GM04503 (cell line): ENCODE measurements at regions not wholly inside any gene's neighbourhood (a gene's known extent, or its start where the extent isn't known, plus 50 kb on each side); places are given as distances from the start of the nearest gene placed in this dataset.
"Not testable (repeated sequence)": the region's sequence is repeated elsewhere in the genome, so short reads cannot be mapped to it uniquely, and the experiment has no call there.

Experiments
- DNase-seq: peaks from one replicate; pipeline ENCODE4 v3.0.0-alpha.2; 2012; ENCODE audit warnings: low read depth

DNA sequence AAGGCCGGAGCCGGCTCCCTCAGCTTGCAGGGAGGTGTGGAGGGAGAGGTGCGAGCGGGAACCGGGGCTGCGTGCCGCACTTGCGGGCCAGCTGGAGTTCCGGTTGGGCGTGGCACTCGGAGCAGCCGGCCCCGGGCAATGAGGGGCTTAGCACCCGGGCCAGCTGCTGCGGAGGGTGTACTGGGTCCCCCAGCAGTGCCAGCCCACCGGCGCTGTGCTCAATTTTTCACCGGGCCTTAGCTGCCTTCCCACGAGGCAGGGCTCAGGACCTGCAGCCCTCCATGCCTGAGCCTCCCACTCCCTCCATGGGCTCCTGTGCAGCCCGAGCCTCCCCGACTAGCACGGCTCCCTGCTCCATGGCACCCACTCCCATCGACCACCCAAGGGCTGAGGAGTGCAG lies 62.2 kb upstream of the ANKRD55 start:
- DNase-seq: not testable (repeated sequence)

DNA sequence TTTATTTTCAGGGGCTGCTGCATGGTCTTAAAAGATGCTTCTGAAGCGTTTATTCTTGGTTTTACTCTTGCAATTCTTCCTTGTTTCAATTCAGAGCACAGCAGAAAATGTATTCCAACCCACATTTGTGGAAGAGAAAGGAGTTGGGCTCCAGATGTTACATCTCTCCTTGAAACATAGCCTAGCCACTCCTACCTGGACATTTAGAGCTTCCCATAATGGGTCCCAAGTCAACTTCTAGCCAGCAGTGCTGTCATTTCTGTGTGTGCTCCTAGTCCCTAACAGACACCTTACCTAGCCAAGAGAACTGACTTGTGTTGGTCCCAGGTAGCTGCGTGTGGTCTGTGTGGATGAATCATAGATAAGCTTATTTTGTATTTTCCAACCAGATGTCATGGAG lies 61.2 kb upstream of the ANKRD55 start:
- DNase-seq: no peak

DNA sequence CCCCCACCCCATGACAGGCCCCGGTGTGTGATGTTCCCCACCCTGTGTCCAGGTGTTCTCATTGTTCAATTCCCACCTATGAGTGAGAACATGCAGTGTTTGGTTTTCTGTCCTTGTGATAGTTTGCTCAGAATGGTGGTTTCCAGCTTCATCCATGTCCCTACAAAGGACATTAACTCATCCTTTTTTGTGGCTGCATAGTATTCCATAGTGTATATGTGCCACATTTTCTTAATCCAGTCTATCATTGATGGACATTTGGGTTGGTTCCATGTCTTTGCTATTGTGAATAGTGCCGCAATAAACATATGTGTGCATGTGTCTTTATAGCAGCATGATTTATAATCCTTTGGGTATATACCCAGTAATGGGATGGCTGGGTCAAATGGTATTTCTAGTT lies 59.7 kb upstream of the ANKRD55 start:
- not testable (repeated sequence) for DNase-seq

DNA sequence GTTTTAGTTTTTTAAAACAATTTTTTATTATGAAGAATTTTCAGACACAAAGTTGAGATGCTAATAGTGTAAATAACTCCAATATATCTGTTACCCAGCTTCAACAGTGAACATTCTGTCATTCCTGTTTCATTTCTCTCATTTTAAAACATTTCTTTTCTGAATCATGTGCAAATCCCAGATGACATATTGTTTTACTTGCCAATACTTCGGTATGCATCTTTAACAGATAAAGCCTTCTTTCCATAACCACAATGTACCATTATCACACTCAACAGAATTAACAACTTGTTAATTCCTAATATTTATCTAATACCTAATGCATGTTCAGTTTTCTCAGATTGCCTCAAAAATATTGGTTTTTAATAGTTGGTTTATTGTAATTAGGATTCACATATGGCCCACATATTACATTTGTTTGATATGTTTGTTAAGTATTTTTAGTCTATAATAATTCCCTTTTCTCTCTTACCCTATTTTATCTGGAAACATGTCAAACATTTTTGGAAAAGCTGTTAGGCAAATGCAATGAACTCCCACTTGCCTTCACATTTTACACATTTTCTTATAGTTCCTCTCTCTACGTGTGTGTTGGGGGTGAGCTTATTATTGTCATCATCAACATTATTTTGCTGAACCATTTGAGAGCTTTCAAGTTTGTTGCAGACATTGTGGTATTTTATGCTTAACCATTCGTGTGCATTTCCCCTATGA lies 58.7 kb upstream of the ANKRD55 start:
- no peak for DNase-seq

DNA sequence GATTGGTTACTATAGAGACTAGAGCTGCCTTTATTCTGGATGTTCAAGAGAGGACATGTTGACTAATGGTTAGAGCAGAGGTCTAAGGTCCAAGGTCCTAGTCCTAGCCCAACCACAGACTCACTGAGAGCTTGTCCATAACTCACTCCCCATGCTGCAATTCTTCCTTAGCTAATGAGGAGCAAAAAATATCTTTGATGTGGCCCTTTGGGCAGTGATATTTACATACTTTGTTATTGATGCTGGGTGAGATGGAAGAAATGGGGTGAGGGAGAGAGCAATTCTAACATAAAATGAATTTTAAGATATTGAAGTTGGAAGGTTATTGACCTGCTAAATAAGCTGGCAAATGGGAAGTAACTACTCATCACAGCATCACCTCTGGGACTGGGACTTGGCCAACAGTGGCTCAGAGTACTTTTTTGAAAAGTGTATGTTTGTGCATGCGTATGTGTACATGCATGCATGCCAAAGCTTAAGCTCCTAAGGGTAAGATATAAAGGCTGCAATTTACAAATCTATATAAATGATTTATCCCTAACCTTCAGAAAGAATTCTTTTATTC lies 58.0 kb upstream of the ANKRD55 start:
- no peak for DNase-seq

DNA sequence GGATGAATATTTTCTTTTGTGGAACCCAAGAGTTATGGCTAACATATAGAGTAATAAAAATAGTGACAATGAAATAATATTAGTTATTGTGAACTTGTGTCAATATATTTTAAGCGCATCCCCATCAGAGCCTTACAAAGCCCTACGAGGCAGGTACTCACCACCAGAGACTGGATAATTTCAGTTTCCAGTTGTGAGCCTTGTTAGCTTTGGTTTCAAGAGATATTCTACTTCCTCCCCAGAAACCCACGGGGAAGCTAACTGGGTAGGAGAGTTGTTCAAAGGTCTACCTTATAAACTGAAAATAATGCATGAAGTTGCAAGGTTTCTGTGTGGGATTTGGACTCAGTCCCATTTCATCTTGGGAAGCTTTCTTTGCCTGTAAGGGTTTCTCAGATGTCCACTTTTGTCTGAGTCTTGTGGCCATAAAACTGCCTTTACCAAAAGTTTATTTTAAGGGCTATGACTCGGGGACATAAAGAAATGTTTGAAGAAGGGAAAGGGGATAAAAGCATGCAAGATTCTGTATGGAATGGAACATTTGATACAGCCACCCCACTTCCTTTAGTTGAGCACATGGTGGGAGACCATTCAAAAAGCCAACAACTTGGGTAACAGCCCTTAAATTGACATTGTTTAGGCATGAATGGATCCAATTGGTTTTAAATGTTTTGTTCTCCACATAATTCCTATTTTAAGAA lies 57.4 kb upstream of the ANKRD55 start:
- no peak for DNase-seq

DNA sequence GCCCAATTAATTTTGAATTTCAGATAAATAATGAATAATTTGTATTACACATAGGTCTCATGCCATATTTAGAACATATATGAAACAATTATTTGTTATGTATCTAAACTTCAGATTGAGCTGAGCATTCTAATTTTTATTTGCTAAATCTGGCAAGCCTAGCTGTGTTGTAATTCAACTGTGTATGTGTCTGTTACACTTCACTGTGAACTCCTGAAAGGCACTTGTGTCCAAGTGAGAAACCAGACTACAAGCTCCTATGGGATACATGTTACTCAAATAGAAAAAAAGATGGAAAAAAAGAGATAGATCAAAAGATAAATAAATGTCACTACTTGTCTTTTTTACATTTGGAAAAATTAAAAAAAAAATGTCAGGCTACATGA lies 56.5 kb upstream of the ANKRD55 start:
- no peak for DNase-seq

DNA sequence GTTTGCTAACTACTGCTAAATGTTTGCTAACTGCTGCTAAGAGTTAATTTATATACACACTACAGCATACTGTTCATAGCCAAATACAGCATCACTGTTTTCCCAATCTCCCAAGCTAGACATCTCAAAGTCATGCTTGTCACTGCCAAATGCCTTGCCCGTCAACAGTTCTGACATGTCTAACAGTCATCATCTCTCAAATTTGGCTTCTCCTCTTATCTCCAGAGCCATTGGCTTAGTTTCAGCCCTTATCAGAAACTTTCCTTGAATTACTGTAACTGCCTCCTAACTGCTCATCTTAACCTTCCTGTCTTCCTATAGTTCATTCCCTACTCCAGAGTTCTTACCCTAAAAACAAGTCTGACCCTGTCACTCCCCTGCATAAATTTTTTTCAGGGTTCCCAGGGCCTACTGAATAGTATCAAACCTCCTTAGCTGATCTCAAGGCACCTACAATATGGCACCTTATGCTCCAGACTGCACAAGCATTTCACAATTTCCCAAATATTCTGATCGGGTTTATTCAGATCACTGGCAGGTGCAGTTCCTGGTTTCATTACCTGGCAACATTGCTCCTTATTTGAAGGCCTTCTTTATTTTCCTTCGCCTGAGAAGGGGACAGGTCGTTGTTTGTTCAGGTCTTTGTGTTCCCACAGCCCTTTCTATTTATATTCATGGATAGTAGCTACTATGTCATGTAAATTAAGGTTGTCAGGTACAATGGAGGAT lies 55.9 kb upstream of the ANKRD55 start:
- no peak for DNase-seq

DNA sequence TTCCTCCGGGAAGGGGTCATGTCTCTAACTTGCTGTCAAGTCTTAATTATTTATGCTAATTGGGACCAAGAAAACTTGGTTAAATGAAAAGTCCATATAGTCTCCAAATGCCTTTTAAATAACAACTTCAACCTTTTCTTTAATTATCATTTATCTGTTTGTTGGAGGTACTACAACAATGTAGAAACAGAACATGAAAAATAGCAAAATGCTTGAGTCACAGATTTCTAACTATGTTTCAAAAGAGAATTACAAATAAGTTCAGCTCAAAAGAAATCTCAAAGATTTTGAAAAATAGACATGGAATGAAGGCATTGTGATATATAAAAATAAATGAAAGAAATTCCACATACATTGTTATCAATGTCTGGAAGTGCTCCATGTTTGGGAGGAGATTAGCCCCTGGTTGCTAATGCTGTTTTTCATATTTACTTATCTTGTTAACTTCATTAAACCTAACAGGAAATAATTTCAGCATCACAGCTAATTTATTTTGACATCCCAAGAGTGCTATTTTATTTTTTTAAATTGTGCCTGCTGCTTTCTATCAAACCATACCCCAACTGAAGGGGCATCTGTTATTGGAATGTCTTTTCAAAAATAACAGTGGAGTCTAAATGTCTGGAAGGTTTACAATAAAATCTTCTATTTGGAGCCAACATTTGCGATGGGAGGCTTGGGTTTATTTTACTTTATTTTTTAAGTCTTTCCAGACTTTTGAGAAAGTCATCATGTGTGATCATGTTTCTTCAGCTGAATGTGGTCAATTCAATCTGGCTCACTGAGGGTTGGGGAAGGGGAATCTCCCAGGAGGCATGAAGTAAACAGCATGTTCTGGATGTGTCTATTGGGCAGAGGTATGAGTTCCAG lies 53.1 kb upstream of the ANKRD55 start:
- DNase-seq: no peak

DNA sequence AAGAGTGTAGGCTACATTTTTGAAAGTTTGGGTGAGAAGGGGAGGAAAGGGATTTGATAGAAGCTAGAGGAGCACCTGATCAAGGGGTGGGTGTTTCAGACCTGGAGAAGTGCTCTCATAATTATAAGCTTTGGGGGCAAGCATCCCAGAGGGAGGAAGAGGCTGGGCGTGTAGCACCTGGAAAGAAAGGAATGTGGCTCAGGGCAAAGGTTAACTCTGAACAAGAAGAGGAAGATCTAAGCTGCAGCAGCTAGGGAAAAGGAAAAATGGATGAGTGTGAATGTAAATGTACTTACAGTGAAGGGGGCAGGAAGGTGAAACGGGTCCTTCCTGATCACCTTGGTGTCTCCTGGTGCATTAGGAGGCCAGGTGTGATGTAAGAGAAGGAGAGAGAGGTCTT lies 49.8 kb upstream of the ANKRD55 start:
- no peak for DNase-seq
